Stimulated activated CD8-positive, alpha-beta memory T cell treated with anti-CD3 and anti-CD28 coated beads, Interleukin-4, amount 100 ng/mL, for 48 hours (primary cell): ENCODE measurements at regions not wholly inside any gene's neighbourhood (a gene's known extent, or its start where the extent isn't known, plus 50 kb on each side); places are given as distances from the start of the nearest gene placed in this dataset.

Experiments used
- DNase-seq: peaks from one replicate; pipeline ENCODE4 v3.0.0-alpha.2; 2020

DNA sequence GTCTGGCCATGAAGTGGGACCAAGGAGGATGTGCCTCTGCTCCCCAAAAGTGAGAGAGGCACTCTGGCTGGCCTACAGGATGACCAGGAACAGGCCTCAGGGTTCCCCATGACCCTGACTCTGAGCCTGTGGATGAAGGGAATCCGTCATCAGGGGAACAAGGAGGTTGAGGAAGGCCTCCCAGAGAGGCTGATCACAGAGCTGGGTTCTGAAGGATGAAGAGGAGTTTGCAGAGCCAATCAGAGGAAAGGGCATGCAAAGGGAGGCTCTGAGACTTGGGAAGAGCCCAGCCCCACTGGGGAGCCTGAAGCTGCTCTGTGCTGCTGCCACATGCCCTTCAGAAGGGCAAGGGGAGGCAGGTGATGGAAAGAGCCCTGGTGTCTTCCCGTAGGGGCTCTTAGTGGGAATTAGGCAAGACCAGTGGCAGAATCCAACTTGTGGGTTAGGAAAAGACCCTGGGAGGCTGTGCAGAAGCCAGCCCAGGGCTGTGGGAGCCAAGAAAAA is 141.3 kb upstream of the ID2 start:
- no peak for DNase-seq

DNA sequence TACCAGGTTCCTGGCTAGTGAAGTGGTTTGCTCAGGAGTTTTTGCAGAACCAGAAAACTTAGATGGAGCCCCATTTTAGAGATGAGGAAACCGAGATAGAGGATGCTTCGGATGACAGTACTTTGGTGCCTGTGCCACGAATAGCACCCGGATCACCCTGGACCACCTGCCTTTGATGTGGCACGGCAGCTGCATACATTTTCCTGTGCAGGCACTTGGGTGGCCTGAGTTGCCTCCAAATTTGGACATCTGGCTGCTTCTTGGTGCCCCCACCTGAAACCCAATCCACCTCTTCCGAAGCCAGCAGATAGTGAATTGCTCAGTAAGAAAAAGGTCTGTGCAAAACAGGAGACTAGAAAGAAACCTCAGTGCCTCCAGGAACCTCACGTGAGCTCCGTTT is 140.6 kb upstream of the ID2 start:
- DNase-seq: peak; percentile 39

DNA sequence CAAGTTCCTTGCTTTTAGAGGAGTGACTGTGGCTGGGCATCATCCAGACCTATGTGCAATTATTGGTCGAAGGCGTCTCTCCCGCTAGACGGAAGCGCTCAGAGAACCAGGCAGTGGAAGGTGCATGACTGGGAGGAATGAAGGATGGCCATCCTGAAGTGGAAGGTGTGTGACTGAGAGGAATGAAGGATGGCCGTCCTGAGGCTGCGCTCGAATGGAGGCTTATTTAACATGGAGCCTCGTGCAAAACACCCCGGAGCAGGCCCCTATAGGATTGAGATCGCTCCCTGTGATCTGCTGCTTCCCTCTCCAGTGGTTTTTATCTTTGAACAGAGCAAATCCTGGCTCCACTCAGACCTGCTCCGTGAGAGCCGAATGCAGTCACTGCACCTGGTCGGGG is 140.2 kb upstream of the ID2 start:
- DNase-seq: no peak

DNA sequence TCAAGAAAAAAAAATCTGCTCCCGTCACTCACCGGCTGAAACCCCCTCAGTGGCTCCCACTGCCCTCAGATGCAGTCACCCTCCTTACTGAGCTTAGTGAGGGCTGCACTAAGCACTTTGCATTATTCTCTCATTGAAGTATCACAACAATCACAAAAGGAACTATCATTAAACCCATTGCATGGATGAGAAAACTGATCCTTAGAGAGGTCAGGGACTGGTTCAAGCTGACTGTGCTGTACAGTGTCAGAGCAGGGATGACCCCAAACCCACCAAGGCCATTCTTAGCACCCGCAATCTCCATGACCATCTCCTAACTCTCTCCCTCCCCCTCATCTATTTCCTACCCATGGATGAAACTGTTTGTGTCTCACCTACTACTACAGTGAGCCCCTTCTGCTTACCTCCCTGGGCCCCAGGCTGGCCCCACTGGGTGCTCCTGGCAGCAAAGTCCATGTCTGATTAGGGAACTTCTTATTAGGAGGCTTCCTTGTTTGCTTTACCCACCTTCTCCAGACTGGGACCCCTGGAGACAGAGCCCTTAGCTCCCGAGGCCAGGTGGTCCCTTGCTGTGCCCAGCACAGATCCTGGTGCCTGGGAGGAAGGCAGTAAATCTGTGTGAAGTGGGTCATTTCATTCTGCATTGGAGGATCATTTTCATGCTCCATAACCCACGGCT is 139.3 kb upstream of the ID2 start:
- peak; percentile 24 for DNase-seq

DNA sequence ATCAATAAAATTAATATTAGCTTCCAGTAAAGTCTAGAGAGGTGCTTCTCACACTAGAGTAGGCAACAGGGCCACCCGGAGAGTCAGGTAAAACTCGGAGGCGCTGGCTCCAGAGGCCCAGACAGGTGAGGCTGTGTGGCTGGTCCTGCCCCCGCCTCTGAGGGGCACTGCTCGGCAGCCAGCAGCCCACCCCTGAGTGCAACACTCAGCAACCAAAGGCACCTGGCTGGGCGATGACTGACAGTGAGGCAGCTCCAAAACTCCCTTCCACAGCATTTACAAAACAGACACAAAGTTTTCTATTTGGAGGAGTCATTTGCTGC is 138.8 kb upstream of the ID2 start:
- peak; percentile 70 for DNase-seq

DNA sequence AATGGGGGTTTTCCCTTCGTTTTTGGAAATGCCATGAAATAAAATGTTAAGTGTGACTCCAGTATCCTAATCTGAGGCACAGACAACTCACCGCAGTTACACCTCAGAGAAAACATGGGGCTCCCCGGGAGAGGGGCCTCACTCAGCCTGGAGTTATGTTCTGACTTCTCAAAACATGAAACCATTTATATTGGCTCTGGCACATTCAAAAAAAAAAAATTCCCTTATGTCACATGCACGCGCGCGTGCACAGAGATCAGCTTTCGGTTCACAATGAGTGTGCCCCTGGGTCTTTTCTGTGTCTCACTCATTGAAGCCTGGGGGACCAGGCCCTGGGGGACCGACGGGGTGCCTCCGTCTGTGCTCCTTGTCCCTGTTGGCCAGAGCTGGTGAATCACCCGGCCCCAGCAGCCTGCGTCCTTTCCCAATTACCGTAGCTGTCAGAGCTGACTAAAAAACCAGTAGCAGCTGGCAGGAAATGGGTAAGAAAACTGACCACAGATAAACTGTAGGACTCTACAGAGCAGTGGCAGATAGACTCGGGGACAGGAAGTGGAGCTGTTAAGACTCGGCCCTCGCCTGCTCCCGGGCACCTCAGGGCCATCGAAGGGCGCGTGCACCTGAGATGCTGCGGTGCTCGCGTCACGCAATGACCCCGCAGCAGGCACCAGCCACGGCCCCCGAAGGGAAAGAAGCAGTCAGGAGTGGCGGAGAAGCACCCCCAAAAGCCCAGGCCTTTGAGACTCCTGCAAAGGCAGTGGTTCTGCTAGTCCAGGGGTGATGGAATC is 138.3 kb upstream of the ID2 start:
- DNase-seq: peak; percentile 84

DNA sequence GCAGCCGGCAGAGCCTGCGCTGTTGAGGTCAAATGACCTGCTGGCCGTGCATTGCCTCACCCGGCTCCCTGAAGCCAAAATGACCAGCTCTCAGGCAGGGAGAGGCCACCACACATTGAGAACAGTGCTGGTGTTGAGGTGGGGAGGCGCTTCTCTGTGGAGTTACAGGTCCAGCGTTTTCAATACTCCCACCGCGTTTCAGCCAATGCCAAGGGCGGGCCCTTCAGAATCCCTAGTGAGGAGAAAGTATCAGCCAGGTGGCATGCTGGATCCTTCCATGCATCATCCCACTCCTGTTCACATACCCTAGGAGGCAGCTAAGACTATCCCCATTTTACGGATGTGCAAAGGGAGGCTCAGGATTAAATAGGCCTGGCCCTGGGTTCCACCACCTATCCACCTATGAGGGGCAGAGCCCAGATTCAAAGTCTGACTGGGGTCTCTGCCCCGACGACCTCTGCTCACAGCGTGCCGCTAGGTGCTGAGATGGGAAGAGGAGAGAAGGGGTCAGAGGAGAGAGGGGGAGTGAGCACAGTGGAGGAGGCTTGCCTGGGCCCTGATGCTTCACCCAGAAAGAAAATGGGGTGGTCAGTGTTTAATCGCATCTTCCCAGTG is 137.6 kb upstream of the ID2 start:
- no peak for DNase-seq

DNA sequence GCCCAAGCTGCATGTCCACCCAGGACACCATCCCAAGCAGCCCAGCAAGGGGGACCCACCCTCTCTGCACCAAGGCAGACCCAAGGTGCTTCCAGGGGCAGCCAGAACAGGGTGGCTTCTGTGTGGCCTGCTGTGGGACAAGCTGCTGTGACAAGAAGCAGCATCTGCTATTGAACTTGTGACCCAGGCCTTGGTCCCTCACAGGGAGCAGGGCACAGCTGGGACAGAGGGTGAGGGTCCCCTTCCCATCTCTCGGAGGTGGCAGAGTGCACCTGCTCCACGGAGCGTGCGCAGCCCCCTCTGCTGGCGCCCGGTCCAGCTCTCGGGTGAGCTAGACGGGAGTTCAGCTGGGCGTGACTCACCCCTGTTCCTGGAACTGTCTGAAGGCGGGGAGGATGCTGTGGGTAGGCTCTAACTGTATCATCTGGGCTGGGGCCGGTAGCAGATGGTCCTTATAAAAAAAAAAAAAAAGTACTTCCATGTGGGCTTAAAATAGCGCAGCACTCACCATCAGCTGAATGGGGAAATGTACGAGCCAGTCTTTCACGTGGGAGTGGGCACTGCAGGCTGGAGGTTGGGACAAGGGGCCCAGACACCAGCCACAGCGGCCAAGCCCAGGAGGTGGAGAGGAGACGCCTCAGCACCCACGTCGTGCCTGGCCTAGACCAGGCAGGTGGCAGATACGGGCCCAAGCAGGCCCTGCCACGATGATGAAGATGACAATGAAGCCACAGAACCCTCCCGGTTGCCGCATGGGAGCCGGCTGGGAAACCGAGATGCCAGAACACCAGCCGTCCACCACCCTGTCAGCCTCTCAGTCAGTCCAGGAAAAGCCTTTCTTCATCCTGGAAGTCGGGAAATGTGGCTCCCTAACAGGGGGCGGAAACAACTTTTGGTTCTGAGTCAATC is 136.8 kb upstream of the ID2 start:
- peak; percentile 92 for DNase-seq

DNA sequence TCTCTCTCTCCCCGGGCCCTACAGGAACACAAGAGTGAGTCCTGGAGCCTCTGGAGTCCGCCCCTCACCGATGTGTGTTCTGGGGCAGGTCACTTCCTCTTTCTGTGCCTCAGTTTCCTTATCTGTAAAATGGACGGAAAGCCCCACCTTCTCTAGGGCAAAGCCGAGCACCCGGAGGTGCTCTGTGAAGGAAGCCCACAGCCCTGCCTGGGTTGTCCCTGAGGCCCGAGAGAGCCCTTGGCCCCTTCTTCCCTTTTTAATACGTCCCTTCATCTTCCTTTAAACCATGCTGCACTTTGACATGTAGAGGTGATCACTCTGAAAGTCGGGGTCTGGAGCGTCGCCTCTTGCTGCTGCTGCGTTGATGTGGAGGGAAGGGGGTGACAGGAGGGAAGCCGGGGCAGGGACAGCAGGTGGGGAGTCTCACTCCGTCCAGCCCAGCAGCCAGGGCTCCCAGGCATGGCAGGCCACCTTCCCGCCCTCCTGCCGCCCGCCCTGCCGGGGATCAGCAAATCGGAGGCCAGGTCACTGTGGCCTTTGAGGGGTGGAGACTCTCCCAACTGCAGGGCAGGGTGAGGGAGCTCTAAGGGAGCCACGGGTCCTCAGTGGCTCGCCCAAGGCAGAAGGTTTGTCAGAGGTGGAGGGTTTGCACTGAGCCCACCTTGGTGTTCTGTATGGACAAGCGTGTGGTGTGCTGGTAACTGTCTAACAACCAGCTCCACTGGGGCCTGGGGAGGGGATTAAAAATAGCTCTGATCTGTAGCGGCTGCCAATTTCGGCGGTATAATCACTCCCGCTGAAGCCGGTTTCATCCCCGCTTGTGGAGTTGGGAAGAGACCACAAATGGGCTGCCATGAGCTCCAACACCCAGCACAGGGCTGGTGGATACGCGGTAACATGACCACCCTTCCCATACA is 135.9 kb upstream of the ID2 start:
- peak; percentile 29 for DNase-seq

DNA sequence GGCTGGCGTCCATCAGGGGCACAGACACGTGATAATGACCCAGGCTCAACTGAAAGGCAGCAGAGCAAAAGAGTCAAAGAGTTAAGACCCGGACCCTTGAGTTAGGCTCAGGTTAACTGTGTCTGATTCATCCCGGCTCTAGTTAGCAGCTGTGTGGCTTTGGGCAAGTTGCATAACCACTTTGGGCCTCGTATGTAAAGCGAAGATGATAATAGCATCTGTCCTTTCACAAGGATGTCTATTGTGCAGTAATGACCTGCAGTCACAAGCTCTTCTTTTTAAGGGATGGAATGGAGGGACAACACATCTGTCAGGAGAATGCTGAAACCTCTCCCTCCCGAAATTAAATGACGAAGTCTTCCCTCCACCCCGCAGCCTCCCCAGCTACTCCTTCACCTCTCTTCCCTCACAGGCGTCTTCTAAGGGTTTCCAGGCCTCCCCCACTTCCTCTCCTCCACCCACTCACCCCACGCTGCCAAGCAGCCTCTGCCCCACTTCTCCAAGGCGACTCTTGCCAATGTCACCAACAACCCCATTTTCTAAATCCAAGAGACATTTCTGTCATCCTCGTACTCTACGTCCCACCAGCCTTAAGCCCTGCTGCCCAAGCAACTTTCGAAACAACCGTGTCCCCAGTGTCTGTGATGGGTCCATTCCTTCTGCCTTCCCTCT is 135.1 kb upstream of the ID2 start:
- peak; percentile 29 for DNase-seq

DNA sequence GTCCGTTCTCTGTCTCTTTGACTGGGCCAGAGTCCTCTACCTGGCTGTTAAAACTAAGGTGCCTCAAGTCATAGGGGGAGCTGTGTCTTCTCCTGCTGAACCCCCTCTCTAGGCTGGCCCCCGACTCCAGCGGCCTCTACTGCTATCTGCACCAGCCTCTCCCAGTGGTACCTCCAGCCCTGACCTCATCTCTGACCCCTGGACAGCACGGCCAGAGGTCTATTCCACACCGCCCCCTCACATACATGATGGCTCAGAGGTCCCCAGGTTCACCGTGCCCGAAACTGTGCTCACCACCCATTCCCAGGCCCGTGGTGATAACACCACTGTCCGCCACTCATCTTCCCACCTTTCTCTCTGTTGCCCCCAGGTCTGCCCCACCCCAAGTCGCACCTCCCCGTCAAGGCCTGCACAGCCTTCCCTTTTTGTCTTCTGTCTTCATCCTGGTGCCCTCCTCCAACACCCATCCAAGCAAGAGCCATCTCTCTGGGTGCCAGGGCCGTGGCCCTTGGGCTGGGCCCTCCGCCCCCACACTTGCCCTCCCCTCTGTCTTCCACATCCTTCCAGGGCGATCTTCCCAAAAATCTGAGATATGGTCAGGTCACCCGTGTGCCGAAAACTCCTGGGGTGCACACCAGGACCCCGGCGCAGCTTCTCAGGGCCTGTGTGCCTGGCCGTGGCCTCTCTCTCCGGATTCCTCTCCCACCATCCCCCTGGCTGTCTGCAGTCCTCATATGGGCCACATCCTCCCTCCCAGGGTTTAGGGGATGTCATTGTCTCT is 134.4 kb upstream of the ID2 start:
- DNase-seq: peak; percentile 22

DNA sequence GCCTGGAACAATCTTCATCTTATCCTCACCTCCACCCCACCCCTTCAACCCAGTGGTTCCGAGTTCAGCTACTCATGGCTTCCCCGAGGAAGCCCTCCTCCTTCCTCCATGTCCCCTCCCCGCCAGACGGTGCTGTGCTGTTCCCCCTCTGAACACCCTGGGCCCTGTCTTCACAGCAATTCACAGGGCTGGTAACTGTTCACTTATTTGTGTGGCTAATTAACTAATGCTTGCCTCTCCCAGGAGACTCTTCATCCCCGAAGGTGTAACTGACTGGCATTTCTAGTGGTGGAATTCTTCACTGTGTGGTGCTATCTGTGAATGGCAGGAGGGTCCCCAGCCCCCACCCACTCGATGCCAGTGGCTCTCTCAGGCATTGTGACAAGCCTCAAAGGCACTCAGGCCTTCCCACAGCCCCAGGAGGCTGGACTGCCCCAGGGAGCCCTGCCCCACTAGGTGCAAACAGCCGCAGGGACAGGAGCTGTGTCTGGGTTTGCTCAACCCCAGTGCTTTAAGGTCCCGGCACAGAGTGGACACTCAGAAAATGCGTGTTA is 133.7 kb upstream of the ID2 start:
- no peak for DNase-seq

DNA sequence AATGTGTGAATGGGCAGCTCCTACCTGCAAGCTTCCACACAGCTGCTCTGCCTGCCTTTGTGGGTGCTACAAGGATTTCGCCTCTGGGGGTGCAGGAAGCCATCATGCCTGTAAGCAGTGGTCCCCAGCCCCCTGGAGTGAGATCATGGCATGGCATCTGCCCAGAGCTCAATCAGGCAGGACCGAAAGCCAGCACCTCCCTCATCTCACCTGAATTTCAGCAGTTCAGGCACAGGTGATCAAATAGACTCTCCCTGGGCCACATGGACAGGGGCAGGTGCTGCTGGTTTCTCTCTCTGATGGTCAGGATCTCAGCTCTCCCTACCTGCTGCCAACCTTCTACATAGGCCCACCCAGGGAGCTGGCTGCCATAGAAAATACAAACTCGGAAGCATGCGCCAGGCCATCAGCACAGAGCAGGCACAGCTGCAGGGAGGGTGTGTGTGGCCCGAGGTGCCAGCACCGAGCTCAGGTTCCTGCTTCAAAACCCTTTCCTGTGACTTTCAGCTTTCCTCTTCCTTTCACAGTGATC is 133.2 kb upstream of the ID2 start:
- DNase-seq: peak; percentile 27

DNA sequence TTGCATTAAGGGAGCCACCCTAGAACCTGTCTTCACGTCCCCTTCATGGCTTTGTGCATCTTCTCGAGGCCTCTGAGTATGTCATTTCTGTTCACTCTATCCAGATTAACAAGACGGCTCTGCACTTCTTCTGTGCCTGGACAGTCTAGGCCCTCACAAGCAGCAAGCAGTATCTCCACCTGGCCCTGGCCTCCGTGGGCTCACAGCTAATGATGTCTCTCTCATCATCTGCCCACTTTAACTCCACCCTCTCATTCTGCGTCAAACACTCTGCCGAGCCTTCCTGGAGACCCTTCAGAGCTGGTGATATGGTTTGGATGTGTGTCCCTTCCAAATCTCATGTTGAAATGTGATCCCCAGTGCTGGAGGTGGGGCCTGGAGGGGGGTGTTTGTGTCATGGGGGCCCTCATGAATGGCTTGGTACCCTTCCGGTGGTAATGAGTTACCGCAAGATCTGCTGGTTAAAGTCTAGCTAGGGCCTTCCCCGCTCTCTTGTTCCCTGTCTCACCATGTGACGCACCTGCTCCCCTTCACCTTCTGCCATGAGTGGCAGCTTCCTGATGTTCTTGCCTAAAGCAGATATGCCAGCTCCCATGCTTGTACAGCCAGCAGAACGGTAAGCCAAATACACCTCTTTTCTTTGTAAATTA is 132.5 kb upstream of the ID2 start:
- DNase-seq: peak; percentile 17

DNA sequence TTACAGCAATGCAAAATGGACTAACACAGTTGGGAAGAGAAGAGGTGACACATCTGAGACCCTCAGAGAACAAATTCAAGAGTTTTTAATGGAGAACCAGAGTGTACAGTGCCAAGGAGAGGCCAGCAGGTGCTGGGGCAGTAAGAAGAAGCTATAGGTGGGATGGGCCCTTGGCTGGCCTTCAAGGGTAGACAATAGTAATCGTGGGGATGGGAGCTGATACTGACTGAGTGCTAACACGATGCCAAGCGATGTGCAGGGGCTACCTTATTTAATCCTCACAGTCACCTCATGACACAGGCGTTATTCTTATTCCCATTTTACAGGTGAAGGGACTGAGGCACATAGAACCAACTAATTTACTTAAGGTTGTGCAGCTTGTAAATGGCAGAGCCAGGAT is 131.9 kb upstream of the ID2 start:
- peak; percentile 18 for DNase-seq

DNA sequence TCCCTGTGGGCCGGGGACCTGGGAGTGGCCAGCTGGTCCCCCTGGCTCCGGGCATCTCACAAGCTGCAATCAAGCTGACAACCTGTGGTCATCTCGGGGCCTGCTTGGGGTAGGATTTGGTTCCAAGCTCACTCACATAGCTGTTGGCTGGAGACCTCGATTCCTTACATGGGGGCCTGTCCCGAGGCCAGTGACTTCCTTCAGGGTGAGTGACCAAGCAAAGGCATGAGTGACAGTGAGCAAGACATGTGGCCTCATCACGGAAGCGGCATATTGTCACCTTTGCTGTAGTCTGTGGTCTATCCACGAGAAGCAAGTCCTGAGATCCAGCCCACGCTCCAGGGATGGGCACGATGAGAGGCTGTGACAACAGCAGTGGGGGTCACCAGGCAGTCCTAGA is 131.4 kb upstream of the ID2 start:
- DNase-seq: peak; percentile 23

DNA sequence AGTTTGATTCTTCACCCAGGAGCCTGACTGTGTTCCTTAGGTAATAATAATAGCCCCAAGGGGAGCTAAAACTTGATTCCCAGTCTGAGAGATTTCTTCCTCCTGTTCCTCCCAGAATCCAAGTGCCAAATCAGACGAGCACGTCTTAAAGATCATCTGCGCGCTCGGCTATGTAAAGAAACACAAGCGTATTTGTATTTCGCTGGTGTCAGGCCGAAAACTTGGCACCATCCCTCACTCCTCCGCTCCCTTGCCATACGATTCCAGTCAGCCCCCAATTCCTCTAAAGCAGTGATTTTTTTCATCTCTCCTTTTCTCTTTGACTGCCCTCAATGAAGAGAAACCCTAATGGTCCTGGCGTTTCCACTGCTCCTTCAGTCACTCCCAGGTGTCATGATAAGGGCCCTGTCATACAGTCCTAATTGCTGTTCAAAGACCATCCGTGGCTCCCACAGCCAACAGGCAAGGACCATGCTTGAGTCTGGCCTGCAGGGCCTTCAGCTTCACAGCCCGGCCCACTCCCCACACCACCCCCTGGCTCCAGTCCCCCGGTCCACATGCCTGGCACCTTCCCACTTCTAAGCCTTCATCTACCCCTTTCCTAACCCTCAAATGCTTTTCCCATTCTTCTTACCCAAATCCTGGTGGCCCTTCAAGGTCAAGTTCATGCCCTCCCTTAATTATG is 130.8 kb upstream of the ID2 start:
- DNase-seq: peak; percentile 22

DNA sequence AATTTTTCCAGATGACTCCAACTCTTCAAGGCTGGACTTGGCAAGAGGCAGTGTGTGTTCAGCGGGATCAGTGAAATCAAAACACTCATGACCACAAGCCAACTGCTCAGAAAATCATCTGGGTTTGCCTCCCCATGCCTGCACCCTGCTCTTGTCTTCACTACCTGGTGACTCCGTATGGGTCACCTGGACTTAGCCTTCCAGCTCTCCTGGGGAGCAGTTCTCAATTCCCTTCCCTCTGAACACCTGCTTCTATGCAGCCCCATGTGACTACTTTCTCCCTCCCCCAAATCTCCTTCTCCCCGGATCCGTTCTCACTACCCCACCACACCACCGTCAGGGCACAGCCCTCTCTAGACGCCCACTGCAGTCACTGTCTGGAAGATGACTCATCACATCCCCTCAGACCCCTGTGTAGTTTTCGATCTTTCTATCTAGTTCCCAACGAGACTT is 130.2 kb upstream of the ID2 start:
- peak; percentile 46 for DNase-seq
